K562 (cell line): ENCODE measurements at regions not wholly inside any gene's neighbourhood (a gene's known extent, or its start where the extent isn't known, plus 50 kb on each side); places are given as distances from the start of the nearest gene placed in this dataset.

Experiments used
- ATF4 ChIP-seq: fragments of 450-650 bp; formaldehyde crosslinking; IDR thresholded peaks from 2 replicates; pipeline ENCODE4 v1.4.0; 2022; ENCODE audit warnings: mild to moderate bottlenecking, moderate library complexity
- BDP1 ChIP-seq: IDR thresholded peaks from 3 replicates; pipeline ENCODE4 v1.6.1; 2011; ENCODE audit not compliant: insufficient read length, insufficient read depth
- CBX3 ChIP-seq, 2 experiments: IDR thresholded peaks; 1 replicate in 1 of 2; 2 replicates in 1 of 2; pipeline ENCODE4 v1.6.1; 2012; ENCODE audit warnings: inconsistent platforms in 2 of 2, low read length in 2 of 2, borderline replicate concordance in 1 of 2, control low read depth in 1 of 2
- CEBPG ChIP-seq, 3 experiments: fragments of 200-800 bp in 1 of 3; sonication (Bioruptor generic) in 1 of 3; sonication (generic) in 1 of 3; formaldehyde crosslinking in 1 of 3; IDR thresholded peaks in 2 of 3; conservative IDR thresholded peaks in 1 of 3; 2 replicates each; pipeline versions ENCODE4 v1.6.1 to v1.8.0; 2016 to 2022; ENCODE audit warnings: missing compliant biosample characterization in 2 of 3, missing genetic modification characterization in 2 of 3, mild to moderate bottlenecking in 1 of 3, missing genetic modification reagents in 1 of 3
- DMBX1 ChIP-seq: fragments of 250-450 bp; sonication (Bioruptor Pico); IDR thresholded peaks from 2 replicates; pipeline ENCODE4 v1.8.0; 2022; ENCODE audit warnings: inconsistent platforms, mild to moderate bottlenecking, moderate library complexity, borderline replicate concordance
- E2F8 ChIP-seq: fragments of 450-650 bp; IDR thresholded peaks from 2 replicates; pipeline ENCODE4 v1.7.1; 2018; ENCODE audit warnings: mild to moderate bottlenecking, low read depth; ENCODE audit not compliant: partially characterized antibody
- GTF3C2 ChIP-seq: IDR thresholded peaks from 3 replicates; pipeline ENCODE4 v1.6.1; 2011; ENCODE audit warnings: borderline replicate concordance, mild to moderate bottlenecking, moderate library complexity; ENCODE audit not compliant: insufficient read length; ENCODE audit errors: extremely low read depth
- NCOR1 ChIP-seq: fragments of 450-650 bp; IDR thresholded peaks from 2 replicates; pipeline ENCODE4 v1.6.1; 2016; ENCODE audit warnings: mild to moderate bottlenecking, moderate library complexity
- NR0B1 ChIP-seq: fragments of 450-650 bp; IDR thresholded peaks from one replicate; pipeline ENCODE4 v1.6.1; 2018; ENCODE audit warnings: mild to moderate bottlenecking, moderate library complexity; ENCODE audit not compliant: partially characterized antibody
- SIX5 ChIP-seq, 2 experiments: IDR thresholded peaks; 2 replicates each; pipeline ENCODE4 v1.6.1; 2011; ENCODE audit warnings: low read length in 2 of 2, borderline replicate concordance in 1 of 2, low read depth in 1 of 2, mild to moderate bottlenecking in 1 of 2, moderate library complexity in 1 of 2; ENCODE audit not compliant: insufficient read depth in 1 of 2
- TAF15 ChIP-seq: fragments of 200-400 bp; formaldehyde crosslinking; IDR thresholded peaks from 2 replicates; pipeline ENCODE4 v1.6.1; 2017; ENCODE audit warnings: mild to moderate bottlenecking, low read depth, low read length, moderate library complexity
- ZNF280A ChIP-seq: fragments of 450-650 bp; IDR thresholded peaks from 2 replicates; pipeline ENCODE4 v1.6.1; 2018; ENCODE audit warnings: mild to moderate bottlenecking, low read depth; ENCODE audit not compliant: partially characterized antibody
- ZNF431 ChIP-seq: sonication (generic); formaldehyde crosslinking; IDR thresholded peaks from 2 replicates; pipeline ENCODE4 v1.8.0; 2022; ENCODE audit warnings: mild to moderate bottlenecking, missing genetic modification reagents
- ZNF444 ChIP-seq: fragments of 250-450 bp; sonication (Bioruptor Pico); IDR thresholded peaks from 2 replicates; pipeline ENCODE4 v1.4.0; 2020; ENCODE audit warnings: mild to moderate bottlenecking, moderate library complexity

GRCh38 chr20:36086767-36087166 is 67.8 kb upstream of the EPB41L1 start (continued):
- TF ChIP-seq DMBX1 (CRISPR knock-in tag) = no peak
- TF ChIP-seq ATF4 (CRISPR knock-in tag) = no peak
- TF ChIP-seq CEBPG (CRISPR knock-in tag; IDR thresholded peaks at IDR 0.05) = no peak
- peak; percentile 0 to 68; a peak in 1 of 4 replicates for TF ChIP-seq CEBPG (tag; conservative IDR thresholded peaks at IDR 0.05 in 1 of 2, IDR thresholded peaks at IDR 0.05 in 1 of 2)
- peak; percentile 43; the same call in 1 of the 2 replicates for TF ChIP-seq NCOR1
- TF ChIP-seq E2F8 = no peak
- no peak for TF ChIP-seq GTF3C2
- TF ChIP-seq SIX5 (IDR thresholded peaks at IDR 0.05; ENCODE audit: borderline replicate concordance in 1 of 2, insufficient read depth in 1 of 2, low read depth in 1 of 2, low read length in 2 of 2) = no peak
- no peak for TF ChIP-seq CBX3 (IDR thresholded peaks at IDR 0.05; ENCODE audit: borderline replicate concordance in 1 of 2, low read length in 2 of 2)
- TF ChIP-seq ZNF444 (CRISPR knock-in tag) = no peak
- no peak for TF ChIP-seq ZNF280A
- TF ChIP-seq TAF15 = no peak
- no peak for TF ChIP-seq BDP1
- TF ChIP-seq NR0B1 = no peak
- no peak for TF ChIP-seq ZNF431 (CRISPR knock-in tag)
